Pancreas (tissue), 10 donors: ENCODE measurements at regions not wholly inside any gene's neighbourhood (a gene's known extent, or its start where the extent isn't known, plus 50 kb on each side); places are given as distances from the start of the nearest gene placed in this dataset.

Experiments
- ATAC-seq, 4 donors: fragments of 200-7000 bp; cut with Tn5 transposase; one replicate each; pipeline versions ENCODE4 v1.8.0 to v1.9.1; 2020; ENCODE audit warnings: mild to moderate bottlenecking in 4 of 4, moderate library complexity in 4 of 4
- DNase-seq, 6 donors: peaks; one replicate each; pipeline ENCODE4 v3.0.0-alpha.2; 2020
- FAIRE-seq: peaks from 2 replicates; lab custom pipeline; 2012; peaks lifted over from hg19 to GRCh38; lab: Jason Lieb, UNC
- H3K27ac ChIP-seq, 4 donors: fragments of 200-600 bp; sonication (generic); 1 replicate in 3 of 4; 2 replicates in 1 of 4; pipeline versions ENCODE4 v1.5.0 to v1.8.0; 2020
- H3K27me3 ChIP-seq, 4 donors: fragments of 200-600 bp; one replicate each; pipeline ENCODE4 v1.8.0; 2021
- H3K36me3 ChIP-seq, 3 donors: fragments of 200-600 bp; sonication (generic) in 1 of 3; one replicate each; pipeline versions ENCODE4 v1.5.0 to v1.8.0; 2020 to 2021
- H3K4me1 ChIP-seq, 3 donors: fragments of 200-600 bp; one replicate each; pipeline ENCODE4 v1.8.0; 2021
- H3K4me3 ChIP-seq, 4 donors: fragments of 200-600 bp; sonication (generic) in 2 of 4; one replicate each; pipeline versions ENCODE4 v1.5.0 to v1.8.0; 2020 to 2021
- H3K9me3 ChIP-seq, 4 donors: fragments of 200-600 bp; one replicate each; pipeline ENCODE4 v1.8.0; 2021
- CTCF ChIP-seq, 4 donors: fragments of 200-600 bp; sonication (generic) in 3 of 4; IDR thresholded peaks; one replicate each; pipeline versions ENCODE4 v1.5.0 to v1.8.0; 2021; ENCODE audit warnings: antibody characterized with exemption in 4 of 4
- WGBS, 2 donors: extraction: QIAGEN DNeasy Blood & Tissue Kit; methylation state at CpG; one replicate each; pipeline ENCODE4 v1.1.7; 2013; 5-methylcytosine and 5-hydroxymethylcytosine counted together
- intact Hi-C, 3 donors: fragments of 100-400 bp; cut with DNase I; formaldehyde crosslinking; loops; one replicate each; pipeline versions ENCODE4 v1.11.1 to v1.14.2; 2022
- donor health status: healthy with polysubstance abuse.
- donor health status: DM: no; HTN: no; CAD: no; lungs with moderate emphysema.
- donor health status: DM: no; HTN: no; CAD: no.
- donor health status: control.
- donor health status: control.
- donor health status: Bipolar disorder and iron deficiency.
- donor health status: DM: yes; HTN: yes; CAD: no.
- donor health status: DM: no; HTN: no; CAD: no.
- donor health status: DM: no; HTN: no; CAD: no.
- donor health status: DM: yes; HTN: yes; CAD: no.

- Histone ChIP-seq H3K36me3 (no peaks in the 10 kb centered on the region), H3K4me1 (no peaks in the 10 kb centered on the region), H3K4me3 (no peak overlapping the region), H3K27ac (no peak overlapping the region), H3K27me3 (no peaks in the 10 kb centered on the region), H3K9me3 (no peaks in the 10 kb centered on the region)
- intact Hi-C loops, result no loop called here
- 16 to 25% methylated on average over 1 of the region's 1 CpG for WGBS, 2 donors
- no peak for TF ChIP-seq CTCF (IDR thresholded peaks at IDR 0.05)
- ATAC-seq (no peak), DNase-seq (no peak), FAIRE-seq (no peak)
Measured at GRCh38 chr6:88360203-88360797, 194.2 kb upstream of the CNR1 start.

GRCh38 chr6:88359530-88360202, 193.5 kb upstream of the CNR1 start:
- H3K27ac ChIP-seq, result no peak overlapping the region
- no peaks in the 10 kb centered on the region for H3K9me3 ChIP-seq
- no peaks in the 10 kb centered on the region for H3K36me3 ChIP-seq
- TF ChIP-seq CTCF (IDR thresholded peaks at IDR 0.05), result no peak
- intact Hi-C loops, result no loop called here
- no peak for DNase-seq
- FAIRE-seq, result no peak
- no peak overlapping the region for H3K4me3 ChIP-seq
- H3K27me3 ChIP-seq, result no peaks in the 10 kb centered on the region
- 34 to 43% methylated on average over 3 of the region's 3 CpGs for WGBS, 2 donors
- ATAC-seq, result no peak
- no peaks in the 10 kb centered on the region for H3K4me1 ChIP-seq

DNA sequence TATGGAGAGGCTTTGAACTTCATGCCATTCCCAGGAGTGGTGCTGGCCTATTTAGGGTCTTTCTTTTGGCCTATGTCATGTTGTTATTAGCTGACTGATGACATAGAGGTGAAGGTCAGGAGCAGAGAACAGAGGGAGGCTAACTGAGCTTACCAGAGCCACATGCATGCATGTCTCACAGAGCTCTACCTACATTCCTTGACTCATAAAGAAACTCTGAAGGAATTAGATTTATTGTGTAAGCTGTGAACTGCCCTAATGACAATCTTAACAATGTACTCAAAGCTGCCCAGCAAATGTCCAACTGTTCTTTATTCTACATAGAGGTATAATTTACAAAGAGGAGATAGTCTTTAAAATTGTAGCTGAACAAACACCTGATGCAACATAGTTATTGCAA, 192.7 kb upstream of the CNR1 start:
- DNase-seq (no peak), ATAC-seq (no peak), FAIRE-seq (no peak)
- no peak for TF ChIP-seq CTCF (IDR thresholded peaks at IDR 0.05)
- no peaks in the 10 kb centered on the region for H3K4me1 ChIP-seq
- H3K36me3 ChIP-seq, result no peaks in the 10 kb centered on the region
- H3K9me3 ChIP-seq, result no peaks in the 10 kb centered on the region
- H3K27ac ChIP-seq, result no peak overlapping the region
- H3K4me3 ChIP-seq, result no peak overlapping the region
- intact Hi-C loops, result no loop called here
- H3K27me3 ChIP-seq, result no peaks in the 10 kb centered on the region

DNA sequence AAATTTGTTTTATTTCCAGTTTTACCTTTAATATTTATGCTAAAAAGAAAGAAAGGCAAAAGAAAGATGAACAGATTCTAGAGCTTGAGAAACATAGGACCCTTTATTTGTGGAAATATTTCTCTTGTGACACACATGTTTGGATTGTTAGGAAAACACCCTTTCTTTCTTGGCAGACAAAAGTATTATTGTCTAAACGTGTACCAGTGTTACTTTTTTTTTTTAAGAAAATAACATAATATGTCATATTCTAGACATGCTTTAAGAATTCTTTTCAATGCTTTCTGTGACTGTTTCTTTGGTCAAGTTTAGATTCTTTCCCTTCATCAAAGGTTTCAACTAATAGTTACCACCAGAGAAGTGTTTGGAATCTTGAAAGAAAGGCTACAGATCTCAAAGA, 183.4 kb upstream of the CNR1 start:
- no peaks in the 10 kb centered on the region for H3K27me3 ChIP-seq
- no peak for TF ChIP-seq CTCF (IDR thresholded peaks at IDR 0.05)
- FAIRE-seq (no peak), DNase-seq (no peak), ATAC-seq (no peak)
- H3K4me3 ChIP-seq, result no peak overlapping the region
- no peak overlapping the region for H3K27ac ChIP-seq
- intact Hi-C loops, result no loop called here
- H3K36me3 ChIP-seq, result no peaks in the 10 kb centered on the region
- H3K9me3 ChIP-seq, result no peaks in the 10 kb centered on the region
- WGBS, 2 donors, result 11% methylated on average over 1 of the region's 1 CpG
- H3K4me1 ChIP-seq, result no peaks in the 10 kb centered on the region

DNA sequence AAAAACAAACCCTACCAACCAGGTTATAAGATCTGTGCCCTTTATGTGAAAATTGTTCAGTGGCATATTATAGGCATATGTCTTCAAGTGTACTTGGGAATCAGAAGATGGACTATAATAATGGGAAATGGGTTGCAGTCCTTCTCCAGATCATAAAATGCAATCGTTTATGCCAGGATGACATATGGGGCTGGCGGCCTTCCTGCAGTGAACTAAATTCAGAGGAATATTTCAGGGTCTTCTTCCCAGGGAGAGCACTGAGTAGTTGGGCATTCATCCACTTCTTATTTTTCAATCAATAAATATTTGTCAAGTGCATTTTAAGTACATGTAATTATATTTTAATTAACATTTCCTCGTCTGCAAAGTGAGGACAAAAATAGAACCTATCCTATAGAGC, 176.2 kb upstream of the CNR1 start:
- DNase-seq (no peak), FAIRE-seq (no peak), ATAC-seq (no peak)
- Histone ChIP-seq H3K4me1 (no peaks in the 10 kb centered on the region), H3K27me3 (no peaks in the 10 kb centered on the region), H3K4me3 (no peak overlapping the region), H3K36me3 (no peaks in the 10 kb centered on the region), H3K9me3 (no peaks in the 10 kb centered on the region), H3K27ac (no peak overlapping the region)
- WGBS, 2 donors, result 42 to 52% methylated on average over 3 of the region's 3 CpGs
- TF ChIP-seq CTCF (IDR thresholded peaks at IDR 0.05), result no peak
- intact Hi-C loops, result no loop called here
